ENCODE measurements at regions not wholly inside any gene's neighbourhood (a gene's known extent, or its start where the extent isn't known, plus 50 kb on each side); places are given as distances from the start of the nearest gene placed in this dataset.
A peak's percentile ranks its signal among the peaks of the same experiment; 100 is the strongest.
"Not testable (repeated sequence)": the region's sequence is repeated elsewhere in the genome, so short reads cannot be mapped to it uniquely, and the experiment has no call there.

DNA sequence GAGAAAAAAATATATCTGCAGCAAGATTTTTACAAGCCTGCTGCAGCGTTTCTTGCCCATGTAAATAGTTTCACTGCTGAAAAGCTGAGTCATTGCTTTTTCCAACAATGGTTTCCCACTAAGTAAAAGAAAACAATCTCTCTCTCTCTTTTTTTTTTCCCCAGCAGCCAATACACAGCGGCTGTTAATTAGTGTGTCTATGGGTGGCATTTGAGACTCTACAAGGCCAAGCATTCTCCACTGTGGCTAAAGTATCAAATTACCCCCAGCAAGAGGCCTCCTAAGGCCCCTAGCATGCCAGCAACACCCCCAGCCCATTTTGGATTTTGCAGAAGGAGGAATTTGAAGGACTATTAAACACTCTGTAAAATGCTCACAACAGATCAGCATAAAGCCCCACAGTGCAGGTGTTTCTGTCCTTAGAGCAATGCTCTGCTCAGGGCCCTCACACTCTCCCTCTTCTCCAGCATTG is 837.4 kb downstream of the TRIML1 start:
- H3K4me3 ChIP-seq, result no peak overlapping the region
- H3K27ac ChIP-seq, result no peak overlapping the region

DNA sequence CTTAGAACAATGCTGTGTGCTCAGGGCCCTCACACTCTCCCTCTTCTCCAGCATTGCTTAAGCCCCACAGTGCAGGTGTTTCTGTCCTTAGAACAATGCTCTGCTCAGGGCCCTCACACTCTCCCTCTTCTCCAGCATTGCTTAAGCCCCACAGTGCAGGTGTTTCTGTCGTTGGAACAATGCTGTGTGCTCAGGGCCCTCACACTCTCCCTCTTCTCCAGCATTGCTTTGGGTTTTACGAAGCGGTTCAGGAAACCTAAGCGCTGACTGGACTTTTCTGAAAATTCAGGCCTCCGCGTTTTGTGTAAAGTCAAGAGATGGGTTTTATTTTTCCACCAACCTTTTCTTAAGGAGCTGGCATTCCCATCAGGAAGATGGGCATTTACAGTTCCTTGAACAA is 838.0 kb downstream of the TRIML1 start:
- H3K27ac ChIP-seq, result not testable (repeated sequence)

DNA sequence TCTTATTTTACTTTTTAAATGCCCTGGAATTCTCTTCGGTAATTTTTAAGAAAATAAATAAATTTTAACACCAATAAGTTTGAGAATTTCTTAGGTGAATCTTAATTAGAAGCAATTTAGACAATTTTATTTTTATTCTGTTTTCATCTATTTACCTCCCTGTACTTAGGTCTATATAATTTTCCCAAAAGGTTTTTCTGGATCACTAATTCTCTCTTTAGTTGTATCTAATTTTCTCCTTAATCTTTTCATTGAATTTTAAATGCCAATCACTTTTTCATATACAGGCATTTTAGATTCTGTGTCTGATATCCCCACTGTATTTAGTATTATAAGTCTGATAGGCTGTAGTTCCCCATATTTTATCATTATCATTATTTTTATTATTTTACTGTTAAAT is 845.3 kb downstream of the TRIML1 start:
- H3K4me3 ChIP-seq, result no peak overlapping the region

More for the DNA sequence above, 838.0 kb downstream of the TRIML1 start:
- H3K4me3 ChIP-seq, result not testable (repeated sequence)

DNA sequence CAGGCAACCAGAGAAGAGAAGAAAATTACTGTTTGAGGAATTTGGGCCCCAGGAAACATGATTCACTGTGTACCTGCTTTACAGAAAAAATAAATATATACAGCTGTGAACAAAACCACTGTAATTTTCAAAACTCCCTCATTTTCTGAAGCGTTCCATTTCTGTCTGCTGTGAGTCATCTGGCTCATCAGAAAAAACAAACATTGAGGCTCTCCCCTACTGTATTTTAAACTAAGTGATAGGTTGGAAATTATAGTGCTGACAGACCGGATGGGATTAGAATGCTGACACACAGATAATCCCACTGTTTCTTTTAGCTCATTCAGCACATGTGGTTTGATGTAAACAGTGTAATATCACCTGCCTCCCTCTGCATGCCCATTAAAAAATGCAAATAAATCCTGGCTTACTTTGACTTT is 847.0 kb downstream of the TRIML1 start:
- Histone ChIP-seq H3K27ac (no peak overlapping the region), H3K4me3 (no peak overlapping the region)

More for the DNA sequence above, 845.3 kb downstream of the TRIML1 start:
- no peak overlapping the region for H3K27ac ChIP-seq

DNA sequence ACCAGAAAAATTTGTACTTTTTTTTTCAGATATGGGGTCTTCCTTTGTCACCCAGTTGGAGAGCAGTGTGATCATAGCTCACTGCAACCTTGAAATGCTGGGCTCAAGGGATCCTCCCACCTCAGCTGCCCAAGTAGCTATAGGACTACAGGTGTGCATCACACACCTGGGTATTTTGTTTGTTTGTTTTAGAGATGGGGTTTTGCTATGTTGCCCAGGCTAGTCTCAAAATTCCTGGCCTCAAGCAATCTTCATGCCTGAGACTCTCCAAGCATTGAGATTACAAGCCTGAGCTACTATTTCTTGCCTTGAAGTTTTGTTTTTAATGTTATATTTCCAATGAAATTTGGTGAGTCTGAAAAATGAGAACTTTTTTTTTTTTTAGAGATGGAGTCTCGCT is 847.8 kb downstream of the TRIML1 start:
- H3K4me3 ChIP-seq, result no peak overlapping the region

DNA sequence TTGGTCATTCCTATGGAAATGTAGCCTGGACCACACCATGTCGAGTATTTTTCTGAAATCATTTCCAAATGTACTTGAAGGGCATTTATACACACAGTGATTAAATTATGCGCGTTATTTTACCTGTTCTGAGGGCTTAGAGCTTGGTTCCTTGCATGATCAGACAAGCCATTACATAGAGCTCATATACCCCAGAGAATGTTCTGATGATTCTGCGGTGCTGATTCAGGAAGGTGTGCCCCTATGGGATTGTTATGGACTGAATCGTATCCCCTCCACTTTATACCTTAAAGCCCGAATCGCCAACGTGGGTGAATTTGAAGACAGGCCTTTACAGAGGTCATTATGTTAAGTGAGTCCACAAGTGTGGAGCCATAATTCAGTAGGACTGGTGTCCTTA is 848.9 kb downstream of the TRIML1 start:
- Histone ChIP-seq H3K27ac (no peak overlapping the region), H3K4me3 (no peak overlapping the region)

More for the DNA sequence above, 847.8 kb downstream of the TRIML1 start:
- H3K27ac ChIP-seq, result no peak overlapping the region

DNA sequence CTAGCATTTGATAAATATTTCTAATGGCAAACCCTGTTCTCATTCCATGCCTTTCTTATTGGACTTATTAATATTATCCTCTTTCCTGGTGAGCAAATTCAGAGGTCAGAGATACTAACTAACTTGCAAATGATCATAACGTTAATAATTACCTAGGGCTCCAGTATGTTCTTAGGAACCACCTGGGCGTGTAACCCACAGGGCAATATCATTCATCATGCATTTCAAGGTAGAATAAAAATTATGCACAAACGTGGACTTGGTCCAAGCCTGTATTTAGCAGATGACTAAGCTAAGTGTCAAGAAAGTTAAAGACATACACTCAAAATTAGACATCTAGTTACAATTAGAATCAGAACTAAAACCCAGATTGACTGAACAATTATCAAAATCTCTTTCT is 850.1 kb downstream of the TRIML1 start:
- H3K27ac ChIP-seq, result no peak overlapping the region
- no peak overlapping the region for H3K4me3 ChIP-seq

DNA sequence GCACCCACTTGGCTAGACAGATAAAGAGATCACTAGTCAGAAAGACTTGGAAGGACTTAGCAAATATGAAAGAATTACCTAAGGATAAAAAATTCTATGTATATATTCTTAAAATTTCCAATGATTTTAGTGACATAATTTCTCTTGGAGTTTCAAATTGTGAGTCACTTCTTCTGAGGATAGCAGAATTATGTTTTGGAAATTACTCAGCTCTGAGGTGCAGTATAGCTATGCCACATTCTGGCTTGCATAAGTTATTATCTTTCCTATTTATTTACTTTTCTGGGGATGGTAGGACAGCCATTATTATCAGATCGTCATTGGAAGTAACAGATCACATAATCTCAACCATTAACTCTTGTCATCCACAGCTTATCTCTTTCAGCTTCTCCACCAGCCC is 853.5 kb downstream of the TRIML1 start:
- no peak overlapping the region for H3K4me3 ChIP-seq

DNA sequence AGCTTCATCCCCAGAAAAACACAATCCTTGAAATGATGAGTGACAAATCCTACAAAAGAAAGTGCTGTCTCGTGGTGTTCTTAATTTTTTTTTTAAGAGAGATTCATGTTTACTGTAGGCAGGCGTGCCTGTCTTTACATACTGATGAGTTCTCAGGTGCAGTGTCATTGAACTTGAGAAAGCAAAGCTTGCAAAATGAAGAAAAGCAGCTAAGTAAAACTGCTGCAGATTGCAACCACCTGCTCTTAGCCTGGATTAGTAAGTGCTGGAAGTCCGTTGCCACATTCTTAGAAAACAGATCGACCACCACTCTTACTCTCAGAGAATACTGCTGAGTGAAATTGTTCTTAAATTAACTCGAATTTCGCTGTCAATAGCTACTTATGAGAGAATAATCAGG is 854.6 kb downstream of the TRIML1 start:
- no peak overlapping the region for H3K4me3 ChIP-seq
- no peak overlapping the region for H3K27ac ChIP-seq

More for the DNA sequence above, 853.5 kb downstream of the TRIML1 start:
- H3K27ac ChIP-seq, result no peak overlapping the region

DNA sequence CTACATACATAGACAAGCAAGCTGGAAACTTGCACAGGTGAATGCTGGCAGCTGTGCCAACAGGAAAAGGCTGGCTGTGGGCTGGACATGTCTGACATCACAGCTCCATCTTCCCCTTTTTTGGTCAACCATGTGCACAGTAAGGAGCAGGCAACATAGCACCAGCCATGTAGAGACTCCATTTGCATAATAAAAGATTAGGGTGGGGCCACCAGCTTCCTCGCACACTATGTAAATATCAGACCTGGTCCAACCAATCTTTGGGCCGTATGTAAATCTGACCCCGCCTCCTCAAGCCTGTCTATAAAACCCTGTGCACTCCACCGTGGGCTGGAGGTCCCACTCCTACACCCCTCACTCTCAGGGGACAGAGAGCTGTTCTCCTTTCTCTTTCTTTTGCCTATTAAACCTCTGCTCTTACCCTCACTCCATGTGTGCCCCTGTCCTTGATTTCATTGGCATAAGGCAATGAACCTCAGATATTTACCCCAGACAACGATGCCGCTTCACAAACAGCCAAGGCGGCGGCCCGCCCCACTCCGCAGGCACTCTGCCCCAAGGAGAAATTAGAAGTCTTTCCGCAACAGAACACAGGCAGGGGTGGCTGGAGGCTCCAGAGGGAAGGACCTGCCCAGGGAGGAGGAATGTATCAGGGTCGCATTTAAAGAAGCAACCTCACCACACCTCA is 862.2 kb downstream of the TRIML1 start:
- peak overlapping the region in 1 of 21 experiments; percentile 6 for H3K27ac ChIP-seq
- H3K4me3 ChIP-seq, result no peak overlapping the region

DNA sequence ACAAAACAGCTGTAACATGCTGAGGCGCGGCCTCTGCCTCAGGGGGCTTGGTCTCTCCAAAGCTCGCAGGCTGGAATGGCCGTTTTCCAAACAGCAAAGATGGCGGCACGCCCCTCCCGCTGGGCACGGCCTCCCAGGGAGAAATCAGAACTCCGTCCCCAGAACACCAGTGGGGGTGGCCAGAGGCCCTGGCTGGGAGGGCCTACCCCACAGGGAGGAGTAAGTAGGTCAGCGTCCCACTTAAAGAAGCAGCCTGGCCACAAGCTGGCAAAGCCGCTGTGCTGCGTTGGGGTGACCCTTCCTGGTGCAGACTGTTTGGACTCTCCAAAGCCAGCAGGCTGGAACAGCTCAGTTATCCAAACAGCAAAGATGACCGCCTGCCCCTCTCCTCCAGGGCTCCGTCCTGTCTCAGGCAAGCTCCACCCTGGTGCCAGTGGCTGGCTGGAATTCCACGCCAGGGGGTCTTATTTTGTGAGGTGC is 862.8 kb downstream of the TRIML1 start:
- peak overlapping the region in 1 of 21 experiments; percentile 6 for H3K27ac ChIP-seq
- H3K4me3 ChIP-seq, result no peak overlapping the region

DNA sequence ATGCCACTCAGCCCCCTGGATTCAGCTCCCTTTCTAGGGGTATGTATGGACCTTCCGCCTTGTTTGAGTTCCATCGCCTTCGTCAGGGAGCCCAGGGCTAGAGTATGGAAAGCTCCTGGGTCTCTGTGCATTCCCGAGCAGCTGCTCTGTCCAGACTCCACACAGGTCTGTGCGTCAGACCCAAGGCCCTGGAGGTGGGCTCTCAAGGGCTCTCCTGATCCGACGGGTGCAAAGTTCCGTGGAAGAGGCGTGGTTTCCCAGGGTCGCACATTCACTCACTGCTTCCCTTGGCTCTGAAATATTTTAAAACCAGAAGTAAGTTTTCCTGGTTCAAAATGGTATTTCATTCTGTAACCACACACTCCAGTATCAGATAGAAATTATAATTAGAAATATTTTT is 863.2 kb downstream of the TRIML1 start:
- no peak overlapping the region for H3K4me3 ChIP-seq
- no peak overlapping the region for H3K27ac ChIP-seq

DNA sequence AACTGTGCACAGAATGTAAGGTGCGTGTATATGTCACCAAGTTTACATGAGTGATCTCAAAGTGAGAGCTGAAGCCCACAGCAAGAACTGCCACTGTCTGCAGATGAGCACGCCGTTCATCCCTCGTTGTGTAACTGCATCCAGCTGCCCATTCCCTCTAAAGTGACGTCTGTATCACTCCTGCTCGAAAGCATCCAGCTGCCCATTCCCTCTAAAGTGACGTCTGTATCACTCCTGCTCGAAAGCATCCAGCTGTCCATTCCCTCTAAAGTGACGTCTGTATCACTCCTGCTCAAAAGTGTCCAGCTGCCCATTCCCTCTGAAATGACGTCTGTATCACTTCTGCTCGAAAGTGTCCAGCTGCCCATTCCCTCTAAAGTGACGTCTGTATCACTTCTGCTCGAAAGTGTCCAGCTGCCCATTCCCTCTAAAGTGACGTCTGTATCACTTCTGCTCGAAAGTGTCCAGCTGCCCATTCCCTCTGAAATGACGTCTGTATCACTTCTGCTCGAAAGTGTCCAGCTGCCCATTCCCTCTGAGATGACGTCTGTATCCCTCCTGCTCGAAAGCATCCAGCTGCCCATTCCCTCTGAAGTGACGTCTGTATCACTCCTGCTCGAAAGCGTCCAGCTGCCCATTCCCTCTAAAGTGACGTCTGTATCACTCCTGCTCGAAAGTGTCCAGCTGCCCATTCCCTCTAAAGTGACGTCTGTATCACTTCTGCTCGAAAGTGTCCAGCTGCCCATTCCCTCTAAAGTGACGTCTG is 871.4 kb downstream of the TRIML1 start:
- not testable (repeated sequence) for H3K4me3 ChIP-seq

DNA sequence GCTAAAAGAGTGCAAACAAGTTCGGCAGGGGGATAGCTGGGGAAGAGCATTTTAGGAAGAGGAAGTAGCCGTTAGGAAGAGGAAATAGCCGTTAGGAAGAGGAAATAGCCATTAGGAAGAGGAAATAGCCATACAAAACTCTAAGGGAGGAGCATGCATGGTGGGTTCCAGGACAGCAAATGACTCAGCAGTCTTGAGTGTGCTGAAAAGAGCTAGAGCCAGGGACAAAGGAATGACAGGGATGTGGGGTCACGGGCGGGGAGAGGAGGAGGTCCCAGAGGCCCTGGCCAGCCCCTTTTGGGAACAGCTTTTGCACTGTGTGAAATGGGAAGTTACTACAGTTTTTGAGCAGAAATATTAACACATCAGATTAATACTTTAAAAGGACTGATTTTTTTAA is 882.6 kb downstream of the TRIML1 start:
- H3K4me3 ChIP-seq, result no peak overlapping the region

More for the DNA sequence above, 871.4 kb downstream of the TRIML1 start:
- not testable (repeated sequence) for H3K27ac ChIP-seq

DNA sequence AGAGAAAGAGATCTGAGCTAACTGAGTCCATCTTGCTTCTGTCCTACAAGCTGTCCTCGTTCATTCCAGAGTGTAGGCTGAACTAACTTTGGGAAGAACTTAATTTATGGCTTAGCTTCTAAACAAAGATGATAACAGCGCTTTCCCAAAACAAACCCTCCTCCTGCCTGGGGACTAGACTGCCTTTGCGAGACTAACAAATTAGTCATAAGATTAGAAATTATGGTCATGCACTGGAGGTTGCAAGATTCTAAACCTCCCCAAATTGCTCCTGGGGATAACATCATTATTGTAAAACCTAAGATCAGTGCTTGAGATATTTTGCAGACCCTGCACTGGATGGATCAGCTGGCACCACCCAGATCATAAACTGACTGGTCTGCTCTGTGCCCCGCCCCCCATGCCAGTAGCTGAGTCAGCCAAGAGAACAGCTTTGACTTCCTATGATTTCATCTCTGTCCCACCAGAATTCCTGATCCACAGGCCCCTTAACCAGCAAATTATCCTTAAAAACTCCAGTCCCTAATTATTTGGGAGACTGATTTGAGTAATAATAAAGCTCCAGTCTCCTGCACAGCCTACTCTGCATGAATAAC is 883.3 kb downstream of the TRIML1 start:
- no peak overlapping the region for H3K4me3 ChIP-seq
- H3K27ac ChIP-seq, result no peak overlapping the region

More for the DNA sequence above, 882.6 kb downstream of the TRIML1 start:
- H3K27ac ChIP-seq, result no peak overlapping the region

DNA sequence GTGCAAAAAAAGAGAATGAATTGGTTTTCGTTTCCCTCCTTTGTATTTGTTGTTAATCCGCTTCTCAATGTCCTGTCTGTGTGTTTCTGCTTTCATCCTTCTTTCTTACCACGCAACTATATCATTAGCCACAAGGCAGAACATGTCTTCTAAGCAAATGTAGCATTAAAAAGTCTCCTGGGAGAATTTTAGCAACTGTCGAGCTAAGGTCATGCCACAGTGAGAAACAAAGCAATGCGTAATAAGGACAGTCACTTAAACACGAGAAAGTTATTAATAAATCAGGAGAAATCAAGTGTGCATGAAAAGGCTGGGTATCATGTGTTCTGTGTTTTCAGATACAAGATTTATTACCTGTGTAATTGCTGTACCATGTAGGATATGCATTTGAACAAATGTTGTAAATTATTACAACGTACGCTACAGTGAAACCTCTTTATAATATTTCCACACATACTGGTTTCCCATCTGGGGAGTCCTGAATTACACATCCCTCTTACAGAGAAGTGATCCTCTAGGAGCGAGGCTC is 890.8 kb downstream of the TRIML1 start:
- Histone ChIP-seq H3K27ac (no peak overlapping the region), H3K4me3 (no peak overlapping the region)

DNA sequence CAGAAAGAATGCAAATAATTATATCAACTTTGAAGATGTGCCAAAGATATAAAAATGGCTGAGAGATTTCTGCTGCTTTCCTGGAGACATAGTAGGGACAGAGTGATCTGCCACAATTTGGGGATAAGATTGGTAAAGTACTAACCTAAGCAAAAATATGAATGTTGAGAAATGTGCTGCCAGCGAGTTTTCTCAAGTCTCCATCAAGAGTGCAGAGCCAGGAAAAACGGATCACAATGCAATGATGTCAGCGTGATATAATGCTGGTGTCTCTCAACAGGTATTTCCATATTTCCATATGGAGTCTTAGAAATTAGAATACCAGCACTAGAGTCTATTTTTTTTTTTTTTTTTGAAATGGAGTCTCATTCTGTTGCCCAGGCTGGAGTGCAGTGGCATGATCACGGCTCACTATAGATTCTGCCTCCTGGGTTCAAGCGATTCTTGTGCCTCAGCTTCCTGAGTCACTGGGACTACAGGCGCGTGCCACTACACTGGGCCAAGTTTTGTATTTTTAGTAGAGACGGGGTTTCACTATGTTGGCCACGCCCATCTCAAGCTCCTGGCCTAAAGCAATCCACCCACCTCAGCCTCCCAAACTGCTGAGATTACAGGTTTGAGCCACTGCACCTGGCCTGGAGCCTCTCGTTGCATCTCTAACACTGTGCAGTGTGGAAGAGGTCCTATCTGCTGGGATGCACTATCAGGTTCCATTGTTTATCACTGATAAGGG is 893.5 kb downstream of the TRIML1 start:
- Histone ChIP-seq H3K27ac (no peak overlapping the region), H3K4me3 (no peak overlapping the region)

DNA sequence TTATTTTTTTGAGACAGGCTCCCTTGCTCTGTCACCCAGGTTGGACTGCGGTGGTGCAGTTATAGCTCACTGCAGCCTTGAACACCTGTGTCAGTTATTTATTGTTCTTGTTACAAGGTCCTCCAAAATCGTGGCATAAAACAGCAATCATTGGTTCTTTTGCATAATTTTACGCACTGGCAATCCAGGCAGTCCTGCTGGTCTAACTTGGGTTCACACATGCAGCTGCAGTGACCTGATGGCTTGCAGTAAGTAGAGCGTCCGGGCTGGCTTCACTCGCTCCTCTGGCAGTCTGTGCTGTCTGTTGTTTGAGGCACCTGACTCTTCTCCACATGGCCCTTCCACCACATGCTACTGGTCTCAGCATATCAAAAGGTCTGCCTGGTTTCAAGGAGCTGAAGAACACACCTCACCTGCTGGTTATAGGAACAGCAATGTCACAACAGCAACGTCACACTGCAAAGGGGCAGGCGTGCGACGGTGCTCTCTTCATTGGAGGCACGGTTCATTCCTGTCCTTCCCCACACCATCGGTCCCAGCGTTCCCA is 894.6 kb downstream of the TRIML1 start:
- no peak overlapping the region for H3K4me3 ChIP-seq
- H3K27ac ChIP-seq, result no peak overlapping the region

DNA sequence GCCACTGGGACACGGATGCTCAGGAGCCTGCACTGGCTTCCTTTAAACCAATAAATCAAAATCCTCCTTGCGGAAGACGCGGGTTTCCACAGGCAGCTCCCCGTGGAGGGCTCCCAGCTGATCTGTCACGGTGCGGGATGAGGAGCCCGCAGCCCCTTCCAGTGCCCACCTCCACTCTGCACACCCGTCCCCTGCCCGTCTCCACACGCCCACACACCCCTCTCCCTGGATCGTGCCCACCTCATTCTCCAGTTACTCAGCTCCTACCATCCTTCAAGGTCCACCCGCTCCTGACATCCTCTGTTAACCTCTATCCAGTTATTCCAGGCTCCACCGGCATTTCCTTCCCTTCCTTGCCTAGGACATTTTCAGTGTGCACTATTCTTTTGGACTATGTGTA is 895.9 kb downstream of the TRIML1 start:
- Histone ChIP-seq H3K4me3 (no peak overlapping the region), H3K27ac (no peak overlapping the region)

Measured in skin epidermis (tissue), 12 donors.